K562 (cell line): ENCODE measurements at regions not wholly inside any gene's neighbourhood (a gene's known extent, or its start where the extent isn't known, plus 50 kb on each side); places are given as distances from the start of the nearest gene placed in this dataset.

Experiments used
- ATAC-seq: fragments of 200-7000 bp; cut with Tn5 transposase; 3 replicates; pipeline ENCODE4 v1.9.1; 2020; ENCODE audit warnings: moderate library complexity
- BruUV-seq: library from RNA; stranded (reverse); fragments of 400-500 nt; replicated peaks from 2 replicates; lab custom pipeline; 2021; lab: Mats Ljungman, UMichigan
- CTCF ChIA-PET: fragments of 300-600 bp; formaldehyde crosslinking; extraction: SDS; loops from one replicate; lab custom pipeline; 2021; ENCODE audit warnings: low intra/inter-chr PET ratio; lab: Yijun Ruan, JAX
- POLR2A ChIA-PET: fragments of 300-600, 350-650 bp; sonication (Branson Sonifier 250); formaldehyde crosslinking; extraction: SDS; loops from one replicate; lab custom pipeline; 2021; ENCODE audit warnings: antibody characterized with exemption, inconsistent platforms; lab: Yijun Ruan, JAX
- DNase-seq, 4 experiments: peaks; one replicate each; pipeline versions ENCODE4 v3.0.0 to v3.0.0-alpha.2; 2011 to 2018; ENCODE audit warnings: low spot score in 3 of 4, mixed read lengths in 3 of 4; ENCODE audit errors: extremely low read depth in 1 of 4
- FAIRE-seq: peaks from 2 replicates; lab custom pipeline; 2011; peaks lifted over from hg19 to GRCh38; lab: Jason Lieb, UNC
- H2AFZ ChIP-seq: 2 replicates; pipeline ENCODE4 v1.6.0; 2011; ENCODE audit warnings: low read depth, low read length, control low read depth, inconsistent platforms
- H3K27ac ChIP-seq: fragments of 200-600 bp; 3 replicates; pipeline ENCODE4 v1.8.0; 2011; ENCODE audit warnings: low read depth, mild to moderate bottlenecking, control low read depth, inconsistent platforms, low read length, moderate library complexity, mixed read lengths; ENCODE audit errors: extremely low read depth
- H3K27me3 ChIP-seq, 2 experiments: fragments of 300-600 bp in 1 of 2; 2 replicates in 1 of 2; 3 replicates in 1 of 2; pipeline versions ENCODE4 v1.6.0 to v1.8.0; 2011; ENCODE audit warnings: inconsistent platforms in 2 of 2, low read length in 2 of 2, mild to moderate bottlenecking in 1 of 2, mixed read lengths in 1 of 2, moderate library complexity in 1 of 2; ENCODE audit not compliant: control insufficient read depth in 2 of 2, insufficient read depth in 2 of 2
- H3K36me3 ChIP-seq: fragments of 300-600 bp; 3 replicates; pipeline ENCODE4 v1.8.0; 2011; ENCODE audit warnings: mild to moderate bottlenecking, low read length, inconsistent platforms; ENCODE audit not compliant: control insufficient read depth, insufficient read depth
- H3K4me1 ChIP-seq, 2 experiments: fragments of 200-600 bp in 1 of 2; replicated peaks in 1 of 2; 2 replicates in 1 of 2; 3 replicates in 1 of 2; pipeline versions ENCODE4 v1.5.1 to v1.8.0; 2011; ENCODE audit warnings: inconsistent platforms in 2 of 2, low read length in 2 of 2, mild to moderate bottlenecking in 1 of 2, mixed read lengths in 1 of 2, moderate library complexity in 1 of 2; ENCODE audit not compliant: control insufficient read depth in 2 of 2, insufficient read depth in 2 of 2
- H3K4me2 ChIP-seq: 2 replicates; pipeline ENCODE4 v1.6.1; 2011; ENCODE audit warnings: low read length, control low read depth, inconsistent platforms, mixed read lengths; ENCODE audit not compliant: insufficient read depth
- H3K4me3 ChIP-seq: fragments of 200-600 bp; sonication (generic), shearing (Covaris generic); 2 replicates; pipeline ENCODE4 v1.5.1; 2016; ENCODE audit warnings: control low read depth, inconsistent platforms
- H3K79me2 ChIP-seq: fragments of 200-600 bp; 3 replicates; pipeline ENCODE4 v1.8.0; 2011; ENCODE audit warnings: low read length, inconsistent platforms; ENCODE audit not compliant: control insufficient read depth, insufficient read depth
- H3K9ac ChIP-seq, 2 experiments: 2 replicates each; pipeline versions ENCODE4 v1.6.0 to v1.6.1; 2011; ENCODE audit warnings: low read depth in 2 of 2, low read length in 2 of 2, control low read depth in 1 of 2, inconsistent platforms in 1 of 2, mild to moderate bottlenecking in 1 of 2, mixed read lengths in 1 of 2; ENCODE audit not compliant: insufficient read depth in 1 of 2
- H3K9me1 ChIP-seq: one replicate; pipeline ENCODE4 v1.6.0; 2011; ENCODE audit warnings: inconsistent platforms, mild to moderate bottlenecking, low read length, moderate library complexity; ENCODE audit not compliant: control insufficient read depth, insufficient read depth
- H3K9me3 ChIP-seq: replicated peaks from 2 replicates; pipeline ENCODE4 v1.5.1; 2011; ENCODE audit warnings: low read depth, low read length, inconsistent platforms; ENCODE audit not compliant: control insufficient read depth, insufficient read depth
- H4K20me1 ChIP-seq: replicated peaks from 2 replicates; pipeline ENCODE4 v1.6.1; 2011; ENCODE audit warnings: low read length, inconsistent platforms, mixed read lengths; ENCODE audit not compliant: control insufficient read depth, insufficient read depth
- EGR1 ChIP-seq: fragments of 450-650 bp; conservative IDR thresholded peaks from 2 replicates; pipeline ENCODE4 v1.6.1; 2017; ENCODE audit warnings: mild to moderate bottlenecking
- MGA ChIP-seq: fragments of 450-650 bp; IDR thresholded peaks from 2 replicates; pipeline ENCODE4 v1.6.1; 2016; ENCODE audit warnings: mild to moderate bottlenecking, moderate library complexity
- PTRF ChIP-seq: fragments of 450-650 bp; IDR thresholded peaks from 2 replicates; pipeline ENCODE4 v1.6.1; 2016; ENCODE audit warnings: mild to moderate bottlenecking, missing genetic modification characterization, missing compliant biosample characterization
- RNF219 ChIP-seq: fragments of 250-450 bp; sonication (Bioruptor Pico); IDR thresholded peaks from 2 replicates; pipeline ENCODE4 v1.5.0; 2022; ENCODE audit warnings: mild to moderate bottlenecking
- ZNF121 ChIP-seq: sonication (generic); formaldehyde crosslinking; conservative IDR thresholded peaks from 2 replicates; pipeline ENCODE4 v1.8.0; 2022; ENCODE audit warnings: missing genetic modification reagents
- WGBS: fragments of 100-300 bp; shearing (Covaris generic); methylation state at CpG from one replicate; pipeline ENCODE4 v1.1.6; 2016; ENCODE audit warnings: low coverage, mixed read lengths; ENCODE audit not compliant: insufficient coverage; ENCODE audit errors: missing lambda C conversion rate; 5-methylcytosine and 5-hydroxymethylcytosine counted together
- in situ Hi-C: fragments of 300-500 bp; cut with MboI; formaldehyde crosslinking; loops from 4 replicates; pipeline ENCODE4 v1.15.0; 2018; ENCODE audit warnings: inconsistent platforms, mixed read lengths
- intact Hi-C: fragments of 100-400 bp; cut with micrococcal nuclease; formaldehyde crosslinking; loops from 2 replicates; pipeline ENCODE4 v1.14.2; 2022

- no peak for DNase-seq
- Histone ChIP-seq H3K9ac (no peak overlapping the region), H3K4me2 (no peak overlapping the region)
- no peak for TF ChIP-seq RNF219 (CRISPR knock-in tag)
- no peak for TF ChIP-seq MGA
- TF ChIP-seq PTRF (tag): no peak
- no peak for TF ChIP-seq EGR1
- TF ChIP-seq ZNF121 (CRISPR knock-in tag): no peak
- TF ChIP-seq, all 486 proteins: peak for 0
- no peaks in the 10 kb centered on the region for H3K27me3 ChIP-seq
- H4K20me1 ChIP-seq: no peaks in the 10 kb centered on the region
- H3K36me3 ChIP-seq: no peaks in the 10 kb centered on the region
- no TSS peak for BruUV-seq
- H3K9me1 ChIP-seq: no peaks in the 10 kb centered on the region
- intact Hi-C loops (no loop called here), in situ Hi-C loops (no loop called here)
- no peaks in the 10 kb centered on the region for H3K79me2 ChIP-seq
- H3K4me3 ChIP-seq: no peak overlapping the region
- no peaks in the 10 kb centered on the region for H3K9me3 ChIP-seq
- no peaks in the 10 kb centered on the region for H3K4me1 ChIP-seq
- H3K27ac ChIP-seq: no peak overlapping the region
- no CpG with 5 or more reads among the region's 2 CpGs for WGBS
- no peak for ATAC-seq
- no peak overlapping the region for H2AFZ ChIP-seq
- ChIA-PET POLR2A (no interaction called here), CTCF (no interaction called here)
- FAIRE-seq: no peak
Observed at GRCh38 chrY:19006234-19006633, 232.7 kb upstream of the HSFY2 start.
